Body of pancreas (tissue), 4 donors: ENCODE measurements at regions not wholly inside any gene's neighbourhood (a gene's known extent, or its start where the extent isn't known, plus 50 kb on each side); places are given as distances from the start of the nearest gene placed in this dataset.

ENCODE experiments used
- CTCF ChIP-seq, 7 experiments: fragments of 450-650 bp in 4 of 7; fragments of 200-600 bp in 3 of 7; sonication (generic) in 3 of 7; IDR thresholded peaks; one replicate each; pipeline ENCODE4 v1.5.1; 2016 to 2019; ENCODE audit warnings: antibody characterized with exemption in 7 of 7
- POLR2A ChIP-seq, 3 donors: fragments of 450-650 bp; IDR thresholded peaks; one replicate each; pipeline ENCODE4 v1.6.1; 2016; ENCODE audit warnings: antibody characterized with exemption in 3 of 3, mild to moderate bottlenecking in 2 of 3

GRCh38 chr14:44170101-44170500, 337.0 kb downstream of the FSCB start:
- TF ChIP-seq POLR2A (IDR thresholded peaks at IDR 0.05) (no peak), CTCF (IDR thresholded peaks at IDR 0.05) (no peak)
